NT2/D1 (cell line): ENCODE measurements at regions not wholly inside any gene's neighbourhood (a gene's known extent, or its start where the extent isn't known, plus 50 kb on each side); places are given as distances from the start of the nearest gene placed in this dataset.

Experiments
- DNase-seq: peaks from one replicate; pipeline ENCODE4 v3.0.0-alpha.2; 2011; ENCODE audit warnings: low read depth, low spot score
- H3K27me3 ChIP-seq: 2 replicates; pipeline ENCODE4 v1.6.0; 2011; ENCODE audit warnings: mild to moderate bottlenecking; ENCODE audit not compliant: insufficient read length, insufficient read depth
- H3K36me3 ChIP-seq: 2 replicates; pipeline ENCODE4 v1.6.1; 2011; ENCODE audit warnings: mild to moderate bottlenecking, low read length, mixed read lengths; ENCODE audit not compliant: insufficient read depth, insufficient read length
- H3K4me1 ChIP-seq: 2 replicates; pipeline ENCODE4 v1.5.1; 2011; ENCODE audit not compliant: insufficient read depth, insufficient read length
- H3K4me3 ChIP-seq: 2 replicates; pipeline ENCODE4 v1.5.1; 2011; ENCODE audit warnings: low read depth; ENCODE audit not compliant: insufficient read length
- H3K9ac ChIP-seq: 2 replicates; pipeline ENCODE4 v1.6.0; 2011; ENCODE audit warnings: low read depth; ENCODE audit not compliant: insufficient read length
- H3K9me3 ChIP-seq: 2 replicates; pipeline ENCODE4 v1.5.1; 2011; ENCODE audit warnings: mild to moderate bottlenecking, low read length; ENCODE audit not compliant: insufficient read depth
- SUZ12 ChIP-seq: IDR thresholded peaks from 2 replicates; pipeline ENCODE4 v1.6.1; 2011; ENCODE audit not compliant: insufficient read length, insufficient read depth; ENCODE audit errors: extremely low read depth
- YY1 ChIP-seq: IDR thresholded peaks from 2 replicates; pipeline ENCODE4 v1.6.1; 2011; ENCODE audit not compliant: insufficient read length, insufficient read depth
- ZNF274 ChIP-seq: IDR thresholded peaks from 2 replicates; pipeline ENCODE4 v1.6.1; 2011; ENCODE audit warnings: mild to moderate bottlenecking, low read depth, low read length

- Histone ChIP-seq H3K36me3 (no peaks in the 10 kb centered on the region), H3K9ac (no peak overlapping the region), H3K27me3 (peaks cover 6% of the 10 kb centered on the region), H3K9me3 (no peaks in the 10 kb centered on the region), H3K4me1 (no peaks in the 10 kb centered on the region), H3K4me3 (no peak overlapping the region)
- DNase-seq, result no peak
- no peak for TF ChIP-seq SUZ12
- TF ChIP-seq ZNF274, result no peak
- TF ChIP-seq YY1, result no peak
These were observed 86.9 kb upstream of the MKI67 start for GRCh38 chr10:128213156-128213555.

GRCh38 chr10:128215733-128216132, 89.5 kb upstream of the MKI67 start:
- peaks cover 5% of the 10 kb centered on the region for H3K27me3 ChIP-seq
- H3K4me3 ChIP-seq, result no peak overlapping the region
- H3K36me3 ChIP-seq, result no peaks in the 10 kb centered on the region
- TF ChIP-seq ZNF274, result no peak
- TF ChIP-seq SUZ12, result no peak
- TF ChIP-seq YY1, result no peak
- H3K9me3 ChIP-seq, result no peaks in the 10 kb centered on the region
- no peak overlapping the region for H3K9ac ChIP-seq
- no peaks in the 10 kb centered on the region for H3K4me1 ChIP-seq
- DNase-seq, result no peak

DNA sequence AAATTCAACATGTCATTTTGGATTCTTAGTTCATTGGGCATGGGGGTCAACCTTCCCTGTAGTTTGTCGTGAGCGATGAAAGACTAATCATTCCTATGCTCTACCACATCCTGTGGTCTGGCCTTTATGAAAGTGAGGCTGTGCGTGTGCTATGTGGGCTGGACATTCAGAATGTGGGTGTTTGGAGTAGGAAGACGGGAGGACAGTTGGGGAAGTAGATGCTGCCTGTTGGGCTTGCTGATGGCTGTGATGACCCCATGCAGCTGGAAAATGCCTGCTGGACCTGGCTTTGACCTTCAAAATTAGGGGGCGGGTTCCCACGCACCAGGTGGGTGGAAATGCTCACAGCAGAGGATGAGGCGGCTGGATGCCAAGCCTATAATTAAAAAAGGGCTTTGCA, 90.9 kb upstream of the MKI67 start:
- H3K27me3 ChIP-seq, result no peaks in the 10 kb centered on the region
- no peak for DNase-seq
- peaks cover 4% of the 10 kb centered on the region for H3K4me1 ChIP-seq
- H3K4me3 ChIP-seq, result no peak overlapping the region
- no peak overlapping the region for H3K9ac ChIP-seq
- H3K9me3 ChIP-seq, result no peaks in the 10 kb centered on the region
- no peaks in the 10 kb centered on the region for H3K36me3 ChIP-seq
- TF ChIP-seq SUZ12 (no peak), YY1 (no peak), ZNF274 (no peak)

GRCh38 chr10:128218161-128218560, 91.9 kb upstream of the MKI67 start:
- TF ChIP-seq YY1 (no peak), SUZ12 (no peak), ZNF274 (no peak)
- Histone ChIP-seq H3K9ac (no peak overlapping the region), H3K9me3 (no peaks in the 10 kb centered on the region), H3K4me1 (peaks cover 6% of the 10 kb centered on the region), H3K36me3 (no peaks in the 10 kb centered on the region), H3K4me3 (no peak overlapping the region), H3K27me3 (no peaks in the 10 kb centered on the region)
- DNase-seq, result no peak

DNA sequence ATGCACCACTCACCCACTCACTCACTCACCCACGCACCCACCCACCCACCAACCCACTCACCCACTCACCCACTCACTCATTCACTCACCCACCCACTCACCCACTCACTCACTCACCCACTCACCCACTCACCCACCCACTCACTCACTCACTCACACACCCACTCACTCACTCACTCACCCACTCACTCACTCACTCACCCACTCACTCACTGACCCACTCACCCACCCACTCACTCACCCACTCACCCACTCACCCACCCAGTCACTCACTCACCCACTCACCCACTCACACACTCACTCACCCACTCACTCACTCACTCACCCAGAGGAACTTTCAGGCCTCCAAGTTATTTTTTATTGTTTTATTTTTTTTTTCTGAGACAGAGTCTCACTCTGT, 93.1 kb upstream of the MKI67 start:
- H3K9me3 ChIP-seq, result no peaks in the 10 kb centered on the region
- no peaks in the 10 kb centered on the region for H3K27me3 ChIP-seq
- H3K36me3 ChIP-seq, result no peaks in the 10 kb centered on the region
- TF ChIP-seq SUZ12, result no peak
- TF ChIP-seq ZNF274, result no peak
- no peak for TF ChIP-seq YY1
- peaks cover 6% of the 10 kb centered on the region for H3K4me1 ChIP-seq
- no peak overlapping the region for H3K4me3 ChIP-seq
- no peak overlapping the region for H3K9ac ChIP-seq
- no peak for DNase-seq

GRCh38 chr10:128220021-128220420, 93.8 kb upstream of the MKI67 start:
- Histone ChIP-seq H3K4me1 (peaks cover 6% of the 10 kb centered on the region), H3K4me3 (no peak overlapping the region), H3K9ac (no peak overlapping the region), H3K36me3 (no peaks in the 10 kb centered on the region), H3K9me3 (no peaks in the 10 kb centered on the region), H3K27me3 (no peaks in the 10 kb centered on the region)
- no peak for DNase-seq
- TF ChIP-seq YY1 (no peak), SUZ12 (no peak), ZNF274 (no peak)

DNA sequence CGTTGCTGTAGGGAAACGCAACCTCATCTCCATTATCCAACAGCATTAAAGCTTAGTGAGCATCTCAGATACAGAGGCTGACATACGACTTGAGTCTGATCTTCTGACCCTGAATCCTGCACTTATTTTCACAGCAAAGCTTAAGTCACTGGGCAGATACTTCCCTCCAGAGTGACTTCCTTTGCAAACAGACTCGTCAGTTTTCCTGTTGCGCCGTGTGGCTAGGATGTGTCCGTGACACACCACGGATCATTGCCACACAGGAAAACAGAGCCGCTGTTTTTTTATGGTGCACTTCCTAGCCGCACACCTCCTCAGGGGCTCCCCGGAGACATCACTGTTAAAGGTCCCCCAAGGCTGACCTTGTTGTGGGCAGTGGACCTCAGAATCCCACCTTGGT, 94.9 kb upstream of the MKI67 start:
- TF ChIP-seq ZNF274 (no peak), YY1 (no peak), SUZ12 (no peak)
- Histone ChIP-seq H3K27me3 (no peaks in the 10 kb centered on the region), H3K36me3 (no peaks in the 10 kb centered on the region), H3K4me3 (no peak overlapping the region), H3K9ac (no peak overlapping the region), H3K9me3 (no peaks in the 10 kb centered on the region), H3K4me1 (peaks cover 6% of the 10 kb centered on the region)
- DNase-seq, result no peak

DNA sequence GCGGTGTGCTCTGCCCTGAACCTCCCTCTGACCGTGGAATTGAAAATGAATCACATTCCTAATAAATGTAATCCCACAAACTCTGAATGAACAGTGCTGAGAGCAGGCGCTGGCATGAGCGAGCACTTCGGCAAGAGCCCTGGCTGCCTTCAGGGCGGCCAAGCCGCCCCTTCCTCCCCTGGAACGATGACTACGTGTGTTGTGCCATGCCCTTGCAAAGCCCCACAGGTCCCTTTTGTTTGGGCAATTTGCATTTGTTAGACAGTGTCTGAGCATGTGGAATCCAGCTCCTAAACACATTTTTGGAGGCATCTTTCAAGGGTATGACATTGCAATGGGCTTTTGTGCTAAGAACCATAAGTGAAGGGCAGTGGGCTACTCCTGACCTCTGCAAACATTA, 95.6 kb upstream of the MKI67 start:
- H3K4me3 ChIP-seq, result no peak overlapping the region
- no peaks in the 10 kb centered on the region for H3K36me3 ChIP-seq
- no peak for DNase-seq
- TF ChIP-seq SUZ12, result no peak
- no peak for TF ChIP-seq ZNF274
- TF ChIP-seq YY1, result no peak
- no peak overlapping the region for H3K9ac ChIP-seq
- peaks cover 6% of the 10 kb centered on the region for H3K4me1 ChIP-seq
- H3K27me3 ChIP-seq, result no peaks in the 10 kb centered on the region
- H3K9me3 ChIP-seq, result no peaks in the 10 kb centered on the region
